Testis (tissue), 2 donors: ENCODE measurements at regions not wholly inside any gene's neighbourhood (a gene's known extent, or its start where the extent isn't known, plus 50 kb on each side); places are given as distances from the start of the nearest gene placed in this dataset.

Experiments used
- CTCF ChIP-seq, 3 experiments: fragments of 450-650 bp in 2 of 3; fragments of 200-600 bp in 1 of 3; sonication (generic) in 1 of 3; IDR thresholded peaks; one replicate each; pipeline ENCODE4 v1.5.1; 2016 to 2019; ENCODE audit warnings: antibody characterized with exemption in 3 of 3, mild to moderate bottlenecking in 2 of 3, moderate library complexity in 1 of 3
- POLR2A ChIP-seq: fragments of 450-650 bp; IDR thresholded peaks from one replicate; pipeline ENCODE4 v1.6.1; 2017; ENCODE audit warnings: antibody characterized with exemption, mild to moderate bottlenecking, moderate library complexity

- TF ChIP-seq CTCF (IDR thresholded peaks at IDR 0.05), result no peak
- TF ChIP-seq POLR2A, result no peak
Measured at GRCh38 chr10:120368927-120369326, 88.1 kb upstream of the PLPP4 start.
